NB4 (cell line): ENCODE measurements at regions not wholly inside any gene's neighbourhood (a gene's known extent, or its start where the extent isn't known, plus 50 kb on each side); places are given as distances from the start of the nearest gene placed in this dataset.

ENCODE experiments used
- CTCF ChIP-seq: IDR thresholded peaks from one replicate; pipeline ENCODE4 v1.5.1; 2012; ENCODE audit warnings: low read depth, low read length
- MAX ChIP-seq: IDR thresholded peaks from 2 replicates; pipeline ENCODE4 v1.6.1; 2011; ENCODE audit warnings: low read depth, low read length
- POLR2A ChIP-seq: IDR thresholded peaks from 2 replicates; pipeline ENCODE4 v1.6.1; 2011; ENCODE audit warnings: mild to moderate bottlenecking; ENCODE audit not compliant: insufficient read length; ENCODE audit errors: extremely low read depth

GRCh38 chr5:2584579-2585269 lies 166.8 kb downstream of the IRX2 start:
- TF ChIP-seq POLR2A: no peak
- no peak for TF ChIP-seq MAX
- TF ChIP-seq CTCF: no peak
